ENCODE measurements at regions not wholly inside any gene's neighbourhood (a gene's known extent, or its start where the extent isn't known, plus 50 kb on each side); places are given as distances from the start of the nearest gene placed in this dataset.

- TF ChIP-seq CSRNP2 (CRISPR knock-in tag; conservative IDR thresholded peaks at IDR 0.05; ENCODE audit: low read depth), result no peak
- peak; percentile 85 for TF ChIP-seq FOXK1 (CRISPR knock-in tag; IDR thresholded peaks at IDR 0.05; ENCODE audit: borderline replicate concordance, low read depth)
- TF ChIP-seq ZNF777 (CRISPR knock-in tag; IDR thresholded peaks at IDR 0.05), result peak; percentile 51; the same call in 1 of the 2 replicates
- TF ChIP-seq GTF3A (CRISPR knock-in tag; conservative IDR thresholded peaks at IDR 0.05), result no peak
- TF ChIP-seq FOXK2 (IDR thresholded peaks at IDR 0.05), result peak; percentile 71
- peak; percentile 82 for TF ChIP-seq MED13 (CRISPR knock-in tag; IDR thresholded peaks at IDR 0.05)
- TF ChIP-seq ZNF891 (CRISPR knock-in tag; IDR thresholded peaks at IDR 0.05), result no peak
- TF ChIP-seq RXRB (CRISPR knock-in tag; IDR thresholded peaks at IDR 0.05; ENCODE audit: borderline replicate concordance), result peak; percentile 64
- no peak for TF ChIP-seq ZNF576 (CRISPR knock-in tag; IDR thresholded peaks at IDR 0.05)
- TF ChIP-seq ZNF326 (CRISPR knock-in tag; IDR thresholded peaks at IDR 0.05; ENCODE audit: borderline replicate concordance), result no peak
- no peak for TF ChIP-seq SNAPC5 (CRISPR knock-in tag; IDR thresholded peaks at IDR 0.05; ENCODE audit: borderline replicate concordance)
- TF ChIP-seq NFIB (CRISPR knock-in tag; IDR thresholded peaks at IDR 0.05; ENCODE audit: borderline replicate concordance), result no peak
- peak; percentile 70; the same call in 1 of the 2 replicates for TF ChIP-seq CAMTA2 (CRISPR knock-in tag; IDR thresholded peaks at IDR 0.05; ENCODE audit: borderline replicate concordance)
- peak; percentile 68 for TF ChIP-seq SRSF1 (optimal IDR thresholded peaks at IDR 0.05; ENCODE audit: low read depth, low read length)
- TF ChIP-seq ZNF224 (CRISPR knock-in tag; IDR thresholded peaks at IDR 0.05), result peak; percentile 88
- TF ChIP-seq KIAA2018 (CRISPR knock-in tag; IDR thresholded peaks at IDR 0.05; ENCODE audit: borderline replicate concordance), result peak; percentile 41
- TF ChIP-seq CREBL2 (CRISPR knock-in tag; IDR thresholded peaks at IDR 0.05; ENCODE audit: borderline replicate concordance), result no peak; the same call in 1 of the 2 replicates
- no peak; the same call in 1 of the 2 replicates for TF ChIP-seq MXD1 (CRISPR knock-in tag; IDR thresholded peaks at IDR 0.05)
Measured at GRCh38 chr6:27838058-27838944, 73.9 kb downstream of the OR2B2 start (continued).

Data from HepG2 (cell line).